HG02885 (cell line): ENCODE measurements at regions not wholly inside any gene's neighbourhood (a gene's known extent, or its start where the extent isn't known, plus 50 kb on each side); places are given as distances from the start of the nearest gene placed in this dataset.
"Not testable (repeated sequence)": the region's sequence is repeated elsewhere in the genome, so short reads cannot be mapped to it uniquely, and the experiment has no call there.

Experiments
- ATAC-seq: cut with Tn5 transposase; IDR thresholded peaks from one replicate; pipeline ENCODE4 v1.9.1; 2021; ENCODE audit warnings: mild to moderate bottlenecking; ENCODE audit not compliant: unreplicated experiment, poor library complexity

- ATAC-seq, result no peak
These were observed 800.3 kb upstream of the GBE1 start for GRCh38 chr3:82561784-82562183.

GRCh38 chr3:82558081-82558480, 796.6 kb upstream of the GBE1 start:
- no peak for ATAC-seq

- ATAC-seq, result no peak
These were observed 794.7 kb upstream of the GBE1 start for GRCh38 chr3:82556113-82556512.

GRCh38 chr3:82542556-82542955, 781.1 kb upstream of the GBE1 start:
- ATAC-seq, result not testable (repeated sequence)

- no peak for ATAC-seq
These were observed 760.2 kb upstream of the GBE1 start for GRCh38 chr3:82521657-82522056.

GRCh38 chr3:82520846-82521245, 759.4 kb upstream of the GBE1 start:
- no peak for ATAC-seq

- ATAC-seq, result no peak
These were observed 748.6 kb upstream of the GBE1 start for GRCh38 chr3:82509951-82510603.

GRCh38 chr3:82509106-82509842, 747.8 kb upstream of the GBE1 start:
- no peak for ATAC-seq

- no peak for ATAC-seq
These were observed 744.8 kb upstream of the GBE1 start for GRCh38 chr3:82506204-82506603.

- ATAC-seq, result no peak
These were observed 743.8 kb upstream of the GBE1 start for GRCh38 chr3:82505079-82505756.

GRCh38 chr3:82498186-82498585, 736.7 kb upstream of the GBE1 start:
- no peak for ATAC-seq

GRCh38 chr3:82496890-82497560, 735.6 kb upstream of the GBE1 start:
- ATAC-seq, result no peak

- no peak for ATAC-seq
These were observed 734.2 kb upstream of the GBE1 start for GRCh38 chr3:82495655-82496054.

- no peak for ATAC-seq
These were observed 733.6 kb upstream of the GBE1 start for GRCh38 chr3:82494977-82495489.

GRCh38 chr3:82493858-82494257, 732.4 kb upstream of the GBE1 start:
- no peak for ATAC-seq

- ATAC-seq, result no peak
These were observed 713.9 kb upstream of the GBE1 start for GRCh38 chr3:82475306-82475705.

- no peak for ATAC-seq
These were observed 713.3 kb upstream of the GBE1 start for GRCh38 chr3:82474711-82475110.

GRCh38 chr3:82473864-82474541, 712.6 kb upstream of the GBE1 start:
- no peak for ATAC-seq

- no peak for ATAC-seq
These were observed 705.6 kb upstream of the GBE1 start for GRCh38 chr3:82467051-82467450.

- no peak for ATAC-seq
These were observed 701.5 kb upstream of the GBE1 start for GRCh38 chr3:82462977-82463376.
